Stomach (tissue), 4 donors: ENCODE measurements at regions not wholly inside any gene's neighbourhood (a gene's known extent, or its start where the extent isn't known, plus 50 kb on each side); places are given as distances from the start of the nearest gene placed in this dataset.

ENCODE experiments used
- CTCF ChIP-seq, 7 experiments: fragments of 450-650 bp in 4 of 7; fragments of 200-600 bp in 3 of 7; sonication (generic) in 3 of 7; IDR thresholded peaks; one replicate each; pipeline ENCODE4 v1.5.1; 2016 to 2019; ENCODE audit warnings: antibody characterized with exemption in 7 of 7, control low read depth in 2 of 7, mild to moderate bottlenecking in 1 of 7
- EP300 ChIP-seq: sonication (generic); formaldehyde crosslinking; IDR thresholded peaks from one replicate; pipeline ENCODE4 v1.6.1; 2017; ENCODE audit warnings: antibody characterized with exemption
- POLR2A ChIP-seq, 4 donors: fragments of 450-650 bp; IDR thresholded peaks; one replicate each; pipeline ENCODE4 v1.6.1; 2016; ENCODE audit warnings: antibody characterized with exemption in 4 of 4, control low read depth in 2 of 4, mild to moderate bottlenecking in 1 of 4, moderate library complexity in 1 of 4
- POLR2AphosphoS5 ChIP-seq, 3 donors: sonication (generic); formaldehyde crosslinking; IDR thresholded peaks; one replicate each; pipeline ENCODE4 v1.6.1; 2016; ENCODE audit warnings: antibody characterized with exemption in 3 of 3

- TF ChIP-seq CTCF (IDR thresholded peaks at IDR 0.05), result no peak
- TF ChIP-seq EP300, result no peak
- TF ChIP-seq POLR2AphosphoS5 (IDR thresholded peaks at IDR 0.05), result no peak
- TF ChIP-seq POLR2A (IDR thresholded peaks at IDR 0.05), result no peak
Measured at GRCh38 chr3:163957072-163957471, 1121.2 kb downstream of the SI start.
